DND-41 (cell line): ENCODE measurements at regions not wholly inside any gene's neighbourhood (a gene's known extent, or its start where the extent isn't known, plus 50 kb on each side); places are given as distances from the start of the nearest gene placed in this dataset.
"Not testable (repeated sequence)": the region's sequence is repeated elsewhere in the genome, so short reads cannot be mapped to it uniquely, and the experiment has no call there.

Experiments used
- CTCF ChIP-seq: IDR thresholded peaks from 2 replicates; pipeline ENCODE4 v1.5.1; 2012; ENCODE audit warnings: borderline replicate concordance, low read length, moderate library complexity, mild to moderate bottlenecking; ENCODE audit not compliant: poor library complexity, severe bottlenecking; ENCODE audit errors: extremely low read depth
- EZH2 ChIP-seq: IDR thresholded peaks from 3 replicates; pipeline ENCODE4 v1.6.1; 2012; ENCODE audit warnings: borderline replicate concordance, low read depth, mild to moderate bottlenecking, moderate library complexity, low read length, inconsistent platforms; ENCODE audit not compliant: severe bottlenecking

- not testable (repeated sequence) for TF ChIP-seq CTCF, EZH2
These were observed 95.2 kb upstream of the ANKRD30BL start for GRCh38 chr2:132256903-132257300.
